H9 (cell line): ENCODE measurements at regions not wholly inside any gene's neighbourhood (a gene's known extent, or its start where the extent isn't known, plus 50 kb on each side); places are given as distances from the start of the nearest gene placed in this dataset.

Experiments used
- DNase-seq: peaks from one replicate; pipeline ENCODE4 v3.0.0-alpha.2; 2017
- H2AFZ ChIP-seq: one replicate; pipeline ENCODE4 v1.6.1; 2013; ENCODE audit warnings: mild to moderate bottlenecking, low read length, control low read depth, moderate library complexity
- H2AK5ac ChIP-seq: 2 replicates; pipeline ENCODE4 v1.6.1; 2013; ENCODE audit warnings: low read length, control low read depth, mixed read lengths; ENCODE audit not compliant: insufficient read length
- H2BK120ac ChIP-seq: one replicate; pipeline ENCODE4 v1.6.1; 2013; ENCODE audit warnings: low read depth, mild to moderate bottlenecking, low read length, control low read depth, inconsistent platforms; ENCODE audit not compliant: poor library complexity, severe bottlenecking
- H2BK12ac ChIP-seq: 2 replicates; pipeline ENCODE4 v1.6.1; 2013; ENCODE audit warnings: low read length, control low read depth, mixed read lengths, low read depth; ENCODE audit not compliant: insufficient read length
- H2BK15ac ChIP-seq: 2 replicates; pipeline ENCODE4 v1.6.1; 2013; ENCODE audit warnings: low read depth, low read length, control low read depth
- H2BK20ac ChIP-seq: one replicate; pipeline ENCODE4 v1.6.1; 2013; ENCODE audit warnings: low read depth, mild to moderate bottlenecking, low read length, control low read depth, inconsistent platforms; ENCODE audit not compliant: poor library complexity, severe bottlenecking
- H2BK5ac ChIP-seq: 2 replicates; pipeline ENCODE4 v1.6.1; 2013; ENCODE audit warnings: low read length, control low read depth, mixed read lengths; ENCODE audit not compliant: insufficient read length
- H3K14ac ChIP-seq: 2 replicates; pipeline ENCODE4 v1.6.1; 2013; ENCODE audit warnings: low read length, control low read depth; ENCODE audit not compliant: insufficient read depth
- H3K18ac ChIP-seq: 2 replicates; pipeline ENCODE4 v1.6.1; 2013; ENCODE audit warnings: low read depth, mild to moderate bottlenecking, mixed read lengths, low read length, control low read depth; ENCODE audit not compliant: insufficient read length
- H3K23ac ChIP-seq: 2 replicates; pipeline ENCODE4 v1.6.1; 2013; ENCODE audit warnings: low read length, control low read depth, mixed read lengths, low read depth; ENCODE audit not compliant: insufficient read length
- H3K23me2 ChIP-seq: 2 replicates; pipeline ENCODE4 v1.6.1; 2013; ENCODE audit warnings: low read depth, mild to moderate bottlenecking, mixed read lengths, low read length, control low read depth; ENCODE audit not compliant: insufficient read length, poor library complexity, severe bottlenecking
- H3K27ac ChIP-seq: 2 replicates; pipeline ENCODE4 v1.5.1; 2013; ENCODE audit warnings: low read length, control low read depth, mixed read lengths, low read depth; ENCODE audit not compliant: insufficient read length
- H3K27me3 ChIP-seq: 2 replicates; pipeline ENCODE4 v1.6.1; 2013; ENCODE audit warnings: low read length, control low read depth, inconsistent platforms; ENCODE audit not compliant: insufficient read depth
- H3K4ac ChIP-seq: 2 replicates; pipeline ENCODE4 v1.6.1; 2013; ENCODE audit warnings: low read depth, mild to moderate bottlenecking, control low read depth, inconsistent platforms, low read length, moderate library complexity
- H3K4me1 ChIP-seq: 2 replicates; pipeline ENCODE4 v1.6.1; 2013; ENCODE audit warnings: low read length, control low read depth, inconsistent platforms; ENCODE audit not compliant: insufficient read depth
- H3K4me2 ChIP-seq: 2 replicates; pipeline ENCODE4 v1.6.1; 2013; ENCODE audit warnings: low read length, control low read depth, mixed read lengths; ENCODE audit not compliant: insufficient read length, insufficient read depth
- H3K56ac ChIP-seq: 2 replicates; pipeline ENCODE4 v1.6.1; 2013; ENCODE audit warnings: low read depth, mild to moderate bottlenecking, mixed read lengths, low read length, control low read depth; ENCODE audit not compliant: insufficient read length
- H3K79me1 ChIP-seq: 2 replicates; pipeline ENCODE4 v1.6.1; 2013; ENCODE audit warnings: low read depth, mild to moderate bottlenecking, moderate library complexity, low read length, control low read depth, inconsistent platforms; ENCODE audit not compliant: insufficient read depth, poor library complexity, severe bottlenecking
- H3K79me2 ChIP-seq: 2 replicates; pipeline ENCODE4 v1.6.1; 2013; ENCODE audit warnings: low read length, control low read depth, inconsistent platforms; ENCODE audit not compliant: insufficient read depth
- H3K9ac ChIP-seq: 2 replicates; pipeline ENCODE4 v1.6.1; 2013; ENCODE audit warnings: low read length, control low read depth, mixed read lengths; ENCODE audit not compliant: insufficient read length; ENCODE audit errors: extremely low read depth
- H3K9me3 ChIP-seq: one replicate; pipeline ENCODE4 v1.6.1; 2013; ENCODE audit warnings: low read depth, low read length, inconsistent platforms; ENCODE audit not compliant: control insufficient read depth
- H3T11ph ChIP-seq: one replicate; pipeline ENCODE4 v1.6.1; 2013; ENCODE audit warnings: mild to moderate bottlenecking, low read length, control low read depth, inconsistent platforms
- H4K20me1 ChIP-seq: one replicate; pipeline ENCODE4 v1.6.1; 2013; ENCODE audit not compliant: control insufficient read depth, insufficient read length, insufficient read depth
- H4K5ac ChIP-seq: 2 replicates; pipeline ENCODE4 v1.6.1; 2013; ENCODE audit warnings: low read depth, mild to moderate bottlenecking, mixed read lengths, low read length, control low read depth; ENCODE audit not compliant: insufficient read length
- H4K8ac ChIP-seq: replicated peaks from 2 replicates; pipeline ENCODE4 v1.6.1; 2013; ENCODE audit warnings: low read length, control low read depth, mixed read lengths, low read depth; ENCODE audit not compliant: insufficient read length
- H4K91ac ChIP-seq: 2 replicates; pipeline ENCODE4 v1.6.1; 2013; ENCODE audit warnings: low read depth, mild to moderate bottlenecking, moderate library complexity, mixed read lengths, low read length, control low read depth; ENCODE audit not compliant: insufficient read length
- H3K27ac Mint-ChIP-seq, 3 experiments: 2 replicates in 2 of 3; 3 replicates in 1 of 3; pipeline ENCODE4 v1.8.0; 2020 to 2021; ENCODE audit warnings: mixed read lengths in 3 of 3, mild to moderate bottlenecking in 1 of 3, moderate library complexity in 1 of 3
- H3K27me3 Mint-ChIP-seq: 2 replicates; pipeline ENCODE4 v1.8.0; 2021; ENCODE audit warnings: low read depth, mild to moderate bottlenecking, moderate library complexity, mixed read lengths
- H3K36me3 Mint-ChIP-seq, 3 experiments: 2 replicates in 2 of 3; 3 replicates in 1 of 3; pipeline ENCODE4 v1.8.0; 2020 to 2021; ENCODE audit warnings: low read depth in 3 of 3, mixed read lengths in 3 of 3; ENCODE audit not compliant: insufficient read depth in 1 of 3
- H3K4me1 Mint-ChIP-seq, 2 experiments: 2 replicates each; pipeline ENCODE4 v1.8.0; 2020; ENCODE audit warnings: mixed read lengths in 2 of 2
- H3K4me3 Mint-ChIP-seq, 2 experiments: 2 replicates in 1 of 2; 3 replicates in 1 of 2; pipeline ENCODE4 v1.8.0; 2020 to 2021; ENCODE audit warnings: mild to moderate bottlenecking in 2 of 2, mixed read lengths in 2 of 2, moderate library complexity in 1 of 2
- H3K9me3 Mint-ChIP-seq, 2 experiments: 2 replicates in 1 of 2; 3 replicates in 1 of 2; pipeline ENCODE4 v1.8.0; 2020; ENCODE audit warnings: mild to moderate bottlenecking in 2 of 2, mixed read lengths in 2 of 2, moderate library complexity in 1 of 2
- CTCF ChIP-seq: fragments of 200-600 bp; sonication (generic); conservative IDR thresholded peaks from 3 replicates; pipeline ENCODE4 v1.8.0; 2021; ENCODE audit warnings: antibody characterized with exemption, mild to moderate bottlenecking
- WGBS: extraction: QIAGEN DNeasy Blood & Tissue Kit; methylation state at CpG from one replicate; pipeline ENCODE4 v1.1.7; 2013; ENCODE audit warnings: missing lambda C conversion rate, low lambda C conversion rate, mixed read lengths; ENCODE audit not compliant: insufficient read length; ENCODE audit errors: extremely low coverage; 5-methylcytosine and 5-hydroxymethylcytosine counted together

GRCh38 chr4:178966644-178967043 lies 1524.4 kb upstream of the AGA start:
- Mint-ChIP-seq H3K27me3 (no peaks in the 10 kb centered on the region), H3K27ac (no peak overlapping the region), H3K4me1 (peaks cover 11 to 17% of the 10 kb centered on the region in 2 experiments; a peak in 3 of 4 replicates), H3K36me3 (no peaks in the 10 kb centered on the region), H3K9me3 (no peaks in the 10 kb centered on the region), H3K4me3 (no peak overlapping the region)
- H2AK5ac ChIP-seq, result no peak overlapping the region
- no peak overlapping the region for H3K27ac ChIP-seq
- no peak overlapping the region for H2BK12ac ChIP-seq
- no peaks in the 10 kb centered on the region for H3K9me3 ChIP-seq
- H3K4me1 ChIP-seq, result peaks cover 2% of the 10 kb centered on the region; the same call in 1 of the 2 replicates
- no peak overlapping the region for H3K56ac ChIP-seq
- no peak overlapping the region for H2BK20ac ChIP-seq
- no peak overlapping the region for H3K18ac ChIP-seq
- H3K27me3 ChIP-seq, result no peaks in the 10 kb centered on the region
- no peak overlapping the region for H2BK120ac ChIP-seq
- no CpG with 5 or more reads among the region's 2 CpGs for WGBS
- H2AFZ ChIP-seq, result no peak overlapping the region
- no peak overlapping the region for H3K14ac ChIP-seq
- no peaks in the 10 kb centered on the region for H3K79me1 ChIP-seq
- no peak overlapping the region for H3K9ac ChIP-seq
- no peaks in the 10 kb centered on the region for H3K79me2 ChIP-seq
- TF ChIP-seq CTCF, result no peak
- no peak overlapping the region for H3T11ph ChIP-seq
- H3K23ac ChIP-seq, result no peak overlapping the region
- no peak overlapping the region for H2BK15ac ChIP-seq
- DNase-seq, result no peak
- H2BK5ac ChIP-seq, result no peak overlapping the region
- no peak overlapping the region for H3K4ac ChIP-seq
- H4K91ac ChIP-seq, result no peak overlapping the region
- no peak overlapping the region for H3K4me2 ChIP-seq
- no peaks in the 10 kb centered on the region for H3K23me2 ChIP-seq
- H4K8ac ChIP-seq, result no peak overlapping the region
- H4K20me1 ChIP-seq, result no peaks in the 10 kb centered on the region
- no peak overlapping the region for H4K5ac ChIP-seq
